GM23338 (cell line): ENCODE measurements at regions not wholly inside any gene's neighbourhood (a gene's known extent, or its start where the extent isn't known, plus 50 kb on each side); places are given as distances from the start of the nearest gene placed in this dataset.

ENCODE experiments used
- ATAC-seq: fragments of 200-7000 bp; cut with Tn5 transposase; 3 replicates; pipeline ENCODE4 v1.9.1; 2020
- DNase-seq: peaks from one replicate; pipeline ENCODE4 v3.0.0-alpha.2; 2015; ENCODE audit warnings: low spot score
- H2AFZ ChIP-seq: fragments of 200-600 bp; sonication (generic); 2 replicates; pipeline ENCODE4 v1.8.0; 2016; ENCODE audit warnings: antibody characterized with exemption, mild to moderate bottlenecking, moderate library complexity
- H3F3A ChIP-seq: fragments of 200-600 bp; sonication (generic); replicated peaks from 2 replicates; pipeline ENCODE4 v1.8.0; 2017; ENCODE audit warnings: antibody characterized with exemption, mixed run types, low read depth
- H3K27ac ChIP-seq: fragments of 200-600 bp; sonication (generic); 2 replicates; pipeline ENCODE4 v1.6.1; 2016; ENCODE audit warnings: low read depth
- H3K27me3 ChIP-seq: fragments of 200-600 bp; sonication (generic); 2 replicates; pipeline ENCODE4 v1.8.0; 2016; ENCODE audit warnings: mild to moderate bottlenecking, mixed run types, moderate library complexity; ENCODE audit not compliant: insufficient read depth
- H3K36me3 ChIP-seq: fragments of 200-600 bp; sonication (generic); 2 replicates; pipeline ENCODE4 v1.8.0; 2016; ENCODE audit warnings: mild to moderate bottlenecking; ENCODE audit not compliant: insufficient read depth
- H3K4me1 ChIP-seq: fragments of 200-600 bp; sonication (generic); 2 replicates; pipeline ENCODE4 v1.8.0; 2016; ENCODE audit warnings: mild to moderate bottlenecking, moderate library complexity; ENCODE audit not compliant: insufficient read depth
- H3K4me2 ChIP-seq: fragments of 200-600 bp; sonication (generic); 2 replicates; pipeline ENCODE4 v1.7.1; 2017; ENCODE audit warnings: mixed run types
- H3K4me3 ChIP-seq: fragments of 200-600 bp; sonication (generic); 2 replicates; pipeline ENCODE4 v1.6.1; 2016; ENCODE audit warnings: mixed run types
- H3K79me2 ChIP-seq: fragments of 200-600 bp; sonication (generic); replicated peaks from 2 replicates; pipeline ENCODE4 v1.8.0; 2017; ENCODE audit warnings: mild to moderate bottlenecking; ENCODE audit not compliant: insufficient read depth
- H3K9me2 ChIP-seq: fragments of 200-600 bp; sonication (generic); 2 replicates; pipeline ENCODE4 v1.8.0; 2017; ENCODE audit not compliant: insufficient read depth
- H4K20me1 ChIP-seq: fragments of 200-600 bp; sonication (generic); replicated peaks from 2 replicates; pipeline ENCODE4 v1.8.0; 2017; ENCODE audit warnings: mild to moderate bottlenecking; ENCODE audit not compliant: insufficient read depth
- H3K27ac Mint-ChIP-seq: 2 replicates; pipeline ENCODE4 v1.8.0; 2020; ENCODE audit warnings: inconsistent platforms, mild to moderate bottlenecking, moderate library complexity, mixed read lengths
- H3K27me3 Mint-ChIP-seq: 3 replicates; pipeline ENCODE4 v1.8.0; 2022; ENCODE audit warnings: low read depth, mild to moderate bottlenecking, moderate library complexity, mixed read lengths, inconsistent platforms; ENCODE audit not compliant: insufficient read depth, poor library complexity
- H3K36me3 Mint-ChIP-seq: 3 replicates; pipeline ENCODE4 v1.8.0; 2021; ENCODE audit warnings: low read depth, mild to moderate bottlenecking, inconsistent platforms, moderate library complexity, mixed read lengths
- H3K4me1 Mint-ChIP-seq: 3 replicates; pipeline ENCODE4 v1.8.0; 2020; ENCODE audit warnings: mild to moderate bottlenecking, inconsistent platforms, mixed read lengths
- H3K4me3 Mint-ChIP-seq: 3 replicates; pipeline ENCODE4 v1.8.0; 2021; ENCODE audit warnings: moderate library complexity, mild to moderate bottlenecking, inconsistent platforms, mixed read lengths
- H3K9me3 Mint-ChIP-seq: 3 replicates; pipeline ENCODE4 v1.8.0; 2020; ENCODE audit warnings: moderate library complexity, mild to moderate bottlenecking, inconsistent platforms, mixed read lengths
- CTCF ChIP-seq, 2 experiments: fragments of 200-600 bp in 1 of 2; sonication (generic) in 1 of 2; conservative IDR thresholded peaks; 2 replicates each; pipeline versions ENCODE4 v1.5.1 to v1.6.1; 2016 to 2017; ENCODE audit warnings: antibody characterized with exemption in 2 of 2, low read depth in 2 of 2, mild to moderate bottlenecking in 2 of 2, moderate library complexity in 1 of 2
- EZH2 ChIP-seq: fragments of 200-600 bp; sonication (generic); IDR thresholded peaks from one replicate; pipeline ENCODE4 v1.8.0; 2017; ENCODE audit warnings: antibody characterized with exemption, mild to moderate bottlenecking, low read depth; ENCODE audit not compliant: unreplicated experiment
- JUNB ChIP-seq: IDR thresholded peaks from one replicate; pipeline ENCODE4 v1.6.1; 2016; ENCODE audit warnings: antibody characterized with exemption; ENCODE audit not compliant: unreplicated experiment
- ZNF114 ChIP-seq: fragments of 250-450 bp; sonication (Bioruptor Pico); IDR thresholded peaks from 2 replicates; pipeline ENCODE4 v1.5.0; 2020; ENCODE audit warnings: mild to moderate bottlenecking, moderate library complexity
- ZNF331 ChIP-seq: fragments of 250-450 bp; sonication (Bioruptor Pico); IDR thresholded peaks from 2 replicates; pipeline ENCODE4 v1.5.0; 2020; ENCODE audit warnings: low read depth, mild to moderate bottlenecking, moderate library complexity
- TF ChIP-seq, protein P1 (sequence below): IDR thresholded peaks from one replicate; pipeline ENCODE4 v1.6.1; 2018; ENCODE audit warnings: antibody characterized with exemption; ENCODE audit not compliant: unreplicated experiment

GRCh38 chr12:98422812-98423211 lies 92.6 kb upstream of the TMPO start:
- Histone ChIP-seq H3K27ac (no peak overlapping the region), H2AFZ (no peak overlapping the region), H4K20me1 (no peaks in the 10 kb centered on the region), H3K4me2 (no peak overlapping the region), H3K4me3 (no peak overlapping the region), H3K79me2 (no peaks in the 10 kb centered on the region), H3K27me3 (no peaks in the 10 kb centered on the region), H3K4me1 (peaks cover 7% of the 10 kb centered on the region; the same call in 1 of the 2 replicates), H3K36me3 (no peaks in the 10 kb centered on the region), H3K9me2 (no peaks in the 10 kb centered on the region), H3F3A (no peaks in the 10 kb centered on the region)
- Mint-ChIP-seq H3K27me3 (peaks cover 6% of the 10 kb centered on the region), H3K4me3 (no peak overlapping the region), H3K9me3 (no peaks in the 10 kb centered on the region), H3K27ac (no peak overlapping the region), H3K4me1 (peaks cover 18% of the 10 kb centered on the region), H3K36me3 (no peaks in the 10 kb centered on the region)
- DNase-seq (peak; percentile 83), ATAC-seq (peak; percentile 64)
- TF ChIP-seq, protein P1, sequence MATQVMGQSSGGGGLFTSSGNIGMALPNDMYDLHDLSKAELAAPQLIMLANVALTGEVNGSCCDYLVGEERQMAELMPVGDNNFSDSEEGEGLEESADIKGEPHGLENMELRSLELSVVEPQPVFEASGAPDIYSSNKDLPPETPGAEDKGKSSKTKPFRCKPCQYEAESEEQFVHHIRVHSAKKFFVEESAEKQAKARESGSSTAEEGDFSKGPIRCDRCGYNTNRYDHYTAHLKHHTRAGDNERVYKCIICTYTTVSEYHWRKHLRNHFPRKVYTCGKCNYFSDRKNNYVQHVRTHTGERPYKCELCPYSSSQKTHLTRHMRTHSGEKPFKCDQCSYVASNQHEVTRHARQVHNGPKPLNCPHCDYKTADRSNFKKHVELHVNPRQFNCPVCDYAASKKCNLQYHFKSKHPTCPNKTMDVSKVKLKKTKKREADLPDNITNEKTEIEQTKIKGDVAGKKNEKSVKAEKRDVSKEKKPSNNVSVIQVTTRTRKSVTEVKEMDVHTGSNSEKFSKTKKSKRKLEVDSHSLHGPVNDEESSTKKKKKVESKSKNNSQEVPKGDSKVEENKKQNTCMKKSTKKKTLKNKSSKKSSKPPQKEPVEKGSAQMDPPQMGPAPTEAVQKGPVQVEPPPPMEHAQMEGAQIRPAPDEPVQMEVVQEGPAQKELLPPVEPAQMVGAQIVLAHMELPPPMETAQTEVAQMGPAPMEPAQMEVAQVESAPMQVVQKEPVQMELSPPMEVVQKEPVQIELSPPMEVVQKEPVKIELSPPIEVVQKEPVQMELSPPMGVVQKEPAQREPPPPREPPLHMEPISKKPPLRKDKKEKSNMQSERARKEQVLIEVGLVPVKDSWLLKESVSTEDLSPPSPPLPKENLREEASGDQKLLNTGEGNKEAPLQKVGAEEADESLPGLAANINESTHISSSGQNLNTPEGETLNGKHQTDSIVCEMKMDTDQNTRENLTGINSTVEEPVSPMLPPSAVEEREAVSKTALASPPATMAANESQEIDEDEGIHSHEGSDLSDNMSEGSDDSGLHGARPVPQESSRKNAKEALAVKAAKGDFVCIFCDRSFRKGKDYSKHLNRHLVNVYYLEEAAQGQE = no peak
- peak; percentile 67 to 88 for TF ChIP-seq CTCF (conservative IDR thresholded peaks at IDR 0.05; ENCODE audit: low read depth in 2 of 2)

DNA sequence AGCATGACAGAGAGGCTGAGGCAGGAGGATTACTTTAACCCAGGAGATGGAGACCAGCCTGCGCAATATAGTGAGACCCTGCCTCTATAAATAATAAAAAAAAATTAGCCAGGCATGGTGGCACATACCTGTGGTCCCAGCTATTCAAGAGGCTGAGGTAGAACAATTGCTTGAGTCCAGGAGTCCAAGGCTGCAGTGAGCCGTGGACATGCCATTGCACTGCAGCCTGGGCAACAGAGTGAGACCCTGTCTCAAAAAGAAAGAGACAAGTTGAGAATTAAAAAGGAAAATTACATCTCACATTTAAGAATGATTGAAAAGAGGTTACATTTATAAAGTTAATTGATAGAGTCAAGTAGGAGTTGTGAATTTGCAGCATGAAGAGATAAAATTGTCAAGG lies 91.4 kb upstream of the TMPO start:
- Histone ChIP-seq H3K4me1 (peaks cover 3% of the 10 kb centered on the region; the same call in 1 of the 2 replicates), H3K4me3 (no peak overlapping the region), H3K27me3 (no peaks in the 10 kb centered on the region), H3K79me2 (no peaks in the 10 kb centered on the region), H3K9me2 (no peaks in the 10 kb centered on the region), H3F3A (no peaks in the 10 kb centered on the region), H2AFZ (no peak overlapping the region), H4K20me1 (no peaks in the 10 kb centered on the region), H3K27ac (no peak overlapping the region), H3K4me2 (no peak overlapping the region), H3K36me3 (no peaks in the 10 kb centered on the region)
- Mint-ChIP-seq H3K4me3 (no peak overlapping the region), H3K4me1 (peaks cover 11% of the 10 kb centered on the region), H3K27ac (no peak overlapping the region), H3K27me3 (peaks cover 6% of the 10 kb centered on the region), H3K36me3 (no peaks in the 10 kb centered on the region), H3K9me3 (no peaks in the 10 kb centered on the region)
- ATAC-seq (no peak), DNase-seq (no peak)
- no peak for TF ChIP-seq ZNF331 (CRISPR knock-in tag)
- no peak for TF ChIP-seq JUNB
- TF ChIP-seq EZH2 = no peak
- TF ChIP-seq, protein P1 = no peak
- TF ChIP-seq ZNF114 = no peak
